ENCODE measurements at regions not wholly inside any gene's neighbourhood (a gene's known extent, or its start where the extent isn't known, plus 50 kb on each side); places are given as distances from the start of the nearest gene placed in this dataset.

DNA sequence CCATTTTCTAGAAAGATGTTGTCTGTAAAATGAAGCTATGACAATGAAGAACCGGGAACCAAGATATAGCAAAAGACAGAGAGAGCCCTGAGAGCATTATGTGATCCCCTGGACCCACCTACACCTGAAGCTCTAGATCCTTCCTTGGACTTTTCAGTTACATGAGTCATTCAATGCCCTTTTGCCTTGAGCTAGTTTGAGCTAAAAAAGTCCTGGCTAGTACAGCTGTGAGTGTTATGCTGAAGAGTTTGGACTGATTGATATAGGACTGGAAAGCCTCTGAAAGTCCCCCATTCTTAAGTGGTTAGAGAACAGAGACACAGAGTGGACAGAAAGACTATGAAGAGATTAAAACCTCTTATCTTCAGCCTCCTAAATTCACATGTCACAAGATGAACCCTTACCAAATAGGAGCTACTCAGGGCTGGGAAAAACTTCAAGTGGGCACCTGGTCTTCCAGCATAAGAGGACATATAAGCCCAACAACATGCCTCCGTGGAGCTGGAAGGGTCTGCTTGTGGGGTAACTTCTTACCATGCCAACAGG, 386.8 kb upstream of the NFE2L3 start:
- Histone ChIP-seq H3K27ac (ENCODE audit: low read length) (no peak overlapping the region), H3K36me3 (ENCODE audit: insufficient read depth, low read length) (no peaks in the 10 kb centered on the region), H3K27me3 (ENCODE audit: insufficient read depth, low read depth, low read length) (no peaks in the 10 kb centered on the region), H3K9ac (ENCODE audit: low read length) (no peak overlapping the region), H3K9me3 (ENCODE audit: low read length) (no peaks in the 10 kb centered on the region), H3K4me3 (ENCODE audit: low read length) (no peak overlapping the region), H3K9me2 (ENCODE audit: insufficient read depth, low read length) (no peaks in the 10 kb centered on the region), H3K79me2 (replicated peaks; ENCODE audit: insufficient read depth, low read length) (no peaks in the 10 kb centered on the region), H2AFZ (ENCODE audit: low read depth, low read length) (no peak overlapping the region), H3K4me2 (ENCODE audit: low read length) (no peak overlapping the region), H3F3A (ENCODE audit: insufficient read depth, low read length, poor library complexity, severe bottlenecking) (no peaks in the 10 kb centered on the region), H4K20me1 (ENCODE audit: insufficient read depth) (no peaks in the 10 kb centered on the region)
- no peak for TF ChIP-seq TAF1 (IDR thresholded peaks at IDR 0.05; ENCODE audit: low read depth)

DNA sequence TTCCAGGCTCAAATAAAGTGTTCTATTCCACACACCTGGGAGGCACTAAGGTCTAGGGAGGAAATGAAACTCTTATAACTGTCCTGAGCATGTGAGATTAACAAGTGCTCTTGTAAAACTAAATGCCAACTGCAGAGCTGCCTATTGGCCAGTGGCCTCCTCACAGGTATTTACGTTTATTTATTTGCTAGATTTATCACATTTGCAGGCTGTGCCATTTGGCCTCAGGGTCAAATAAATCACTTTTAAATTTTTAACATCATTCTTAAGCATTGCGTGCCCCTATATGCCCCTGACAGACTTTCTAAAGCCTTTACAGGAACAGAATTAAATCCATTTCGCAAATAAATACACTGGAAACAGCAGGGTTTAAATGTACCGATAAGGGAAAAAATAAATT, 381.8 kb upstream of the NFE2L3 start:
- H3K9me2 ChIP-seq (ENCODE audit: insufficient read depth, low read length), result no peaks in the 10 kb centered on the region
- H3K27me3 ChIP-seq (ENCODE audit: insufficient read depth, low read depth, low read length), result no peaks in the 10 kb centered on the region
- no peaks in the 10 kb centered on the region for H3K79me2 ChIP-seq (replicated peaks; ENCODE audit: insufficient read depth, low read length)
- H3F3A ChIP-seq (ENCODE audit: insufficient read depth, low read length, poor library complexity, severe bottlenecking), result no peaks in the 10 kb centered on the region
- no peaks in the 10 kb centered on the region for H3K9me3 ChIP-seq (ENCODE audit: low read length)
- H3K36me3 ChIP-seq (ENCODE audit: insufficient read depth, low read length), result no peaks in the 10 kb centered on the region
- no peak overlapping the region for H2AFZ ChIP-seq (ENCODE audit: low read depth, low read length)
- no peak overlapping the region for H3K4me2 ChIP-seq (ENCODE audit: low read length)
- H3K27ac ChIP-seq (ENCODE audit: low read length), result no peak overlapping the region
- TF ChIP-seq MXI1 (conservative IDR thresholded peaks at IDR 0.05; ENCODE audit: poor library complexity, severe bottlenecking), result no peak
- TF ChIP-seq, protein P1, sequence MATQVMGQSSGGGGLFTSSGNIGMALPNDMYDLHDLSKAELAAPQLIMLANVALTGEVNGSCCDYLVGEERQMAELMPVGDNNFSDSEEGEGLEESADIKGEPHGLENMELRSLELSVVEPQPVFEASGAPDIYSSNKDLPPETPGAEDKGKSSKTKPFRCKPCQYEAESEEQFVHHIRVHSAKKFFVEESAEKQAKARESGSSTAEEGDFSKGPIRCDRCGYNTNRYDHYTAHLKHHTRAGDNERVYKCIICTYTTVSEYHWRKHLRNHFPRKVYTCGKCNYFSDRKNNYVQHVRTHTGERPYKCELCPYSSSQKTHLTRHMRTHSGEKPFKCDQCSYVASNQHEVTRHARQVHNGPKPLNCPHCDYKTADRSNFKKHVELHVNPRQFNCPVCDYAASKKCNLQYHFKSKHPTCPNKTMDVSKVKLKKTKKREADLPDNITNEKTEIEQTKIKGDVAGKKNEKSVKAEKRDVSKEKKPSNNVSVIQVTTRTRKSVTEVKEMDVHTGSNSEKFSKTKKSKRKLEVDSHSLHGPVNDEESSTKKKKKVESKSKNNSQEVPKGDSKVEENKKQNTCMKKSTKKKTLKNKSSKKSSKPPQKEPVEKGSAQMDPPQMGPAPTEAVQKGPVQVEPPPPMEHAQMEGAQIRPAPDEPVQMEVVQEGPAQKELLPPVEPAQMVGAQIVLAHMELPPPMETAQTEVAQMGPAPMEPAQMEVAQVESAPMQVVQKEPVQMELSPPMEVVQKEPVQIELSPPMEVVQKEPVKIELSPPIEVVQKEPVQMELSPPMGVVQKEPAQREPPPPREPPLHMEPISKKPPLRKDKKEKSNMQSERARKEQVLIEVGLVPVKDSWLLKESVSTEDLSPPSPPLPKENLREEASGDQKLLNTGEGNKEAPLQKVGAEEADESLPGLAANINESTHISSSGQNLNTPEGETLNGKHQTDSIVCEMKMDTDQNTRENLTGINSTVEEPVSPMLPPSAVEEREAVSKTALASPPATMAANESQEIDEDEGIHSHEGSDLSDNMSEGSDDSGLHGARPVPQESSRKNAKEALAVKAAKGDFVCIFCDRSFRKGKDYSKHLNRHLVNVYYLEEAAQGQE (IDR thresholded peaks at IDR 0.05; ENCODE audit: borderline replicate concordance), result no peak
- TF ChIP-seq RAD21 (conservative IDR thresholded peaks at IDR 0.05), result no peak
- TF ChIP-seq, protein P2, sequence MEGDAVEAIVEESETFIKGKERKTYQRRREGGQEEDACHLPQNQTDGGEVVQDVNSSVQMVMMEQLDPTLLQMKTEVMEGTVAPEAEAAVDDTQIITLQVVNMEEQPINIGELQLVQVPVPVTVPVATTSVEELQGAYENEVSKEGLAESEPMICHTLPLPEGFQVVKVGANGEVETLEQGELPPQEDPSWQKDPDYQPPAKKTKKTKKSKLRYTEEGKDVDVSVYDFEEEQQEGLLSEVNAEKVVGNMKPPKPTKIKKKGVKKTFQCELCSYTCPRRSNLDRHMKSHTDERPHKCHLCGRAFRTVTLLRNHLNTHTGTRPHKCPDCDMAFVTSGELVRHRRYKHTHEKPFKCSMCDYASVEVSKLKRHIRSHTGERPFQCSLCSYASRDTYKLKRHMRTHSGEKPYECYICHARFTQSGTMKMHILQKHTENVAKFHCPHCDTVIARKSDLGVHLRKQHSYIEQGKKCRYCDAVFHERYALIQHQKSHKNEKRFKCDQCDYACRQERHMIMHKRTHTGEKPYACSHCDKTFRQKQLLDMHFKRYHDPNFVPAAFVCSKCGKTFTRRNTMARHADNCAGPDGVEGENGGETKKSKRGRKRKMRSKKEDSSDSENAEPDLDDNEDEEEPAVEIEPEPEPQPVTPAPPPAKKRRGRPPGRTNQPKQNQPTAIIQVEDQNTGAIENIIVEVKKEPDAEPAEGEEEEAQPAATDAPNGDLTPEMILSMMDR (IDR thresholded peaks at IDR 0.05; ENCODE audit: poor library complexity, severe bottlenecking), result no peak
- no peak for TF ChIP-seq SMC3 (conservative IDR thresholded peaks at IDR 0.05; ENCODE audit: poor library complexity)
- no peak for TF ChIP-seq EP300 (conservative IDR thresholded peaks at IDR 0.05; ENCODE audit: poor library complexity, severe bottlenecking)
- TF ChIP-seq TAF1 (IDR thresholded peaks at IDR 0.05; ENCODE audit: low read depth), result no peak
- TF ChIP-seq POLR2AphosphoS5 (IDR thresholded peaks at IDR 0.05), result no peak
- TF ChIP-seq EZH2 (IDR thresholded peaks at IDR 0.05; ENCODE audit: borderline replicate concordance, insufficient read depth, low read length, poor library complexity, severe bottlenecking), result no peak
- no peak overlapping the region for H3K4me3 ChIP-seq (ENCODE audit: low read length)
- H4K20me1 ChIP-seq (ENCODE audit: insufficient read depth), result no peaks in the 10 kb centered on the region
- no peak overlapping the region for H3K9ac ChIP-seq (ENCODE audit: low read length)

DNA sequence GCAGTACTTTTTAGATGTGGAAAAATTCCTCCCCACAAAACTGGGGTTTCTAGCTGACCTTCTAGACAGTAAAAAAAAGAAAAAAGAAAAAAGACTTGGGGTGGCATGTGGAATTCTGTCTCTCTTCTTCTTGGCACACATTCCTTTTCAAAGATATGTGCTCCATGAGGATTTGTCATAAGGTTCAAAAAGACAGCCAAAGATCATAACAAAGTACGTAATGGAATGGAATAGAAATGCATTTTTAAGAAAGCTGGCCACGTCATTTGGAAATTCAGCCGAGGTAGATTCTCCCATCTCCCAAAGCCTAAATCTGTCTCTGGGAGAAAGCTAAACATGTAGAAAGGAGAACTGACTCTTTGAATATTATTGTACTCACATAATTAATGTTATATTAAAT, 381.3 kb upstream of the NFE2L3 start:
- TF ChIP-seq EP300 (conservative IDR thresholded peaks at IDR 0.05; ENCODE audit: poor library complexity, severe bottlenecking) (no peak), POLR2AphosphoS5 (IDR thresholded peaks at IDR 0.05) (no peak), RAD21 (conservative IDR thresholded peaks at IDR 0.05) (no peak), MXI1 (conservative IDR thresholded peaks at IDR 0.05; ENCODE audit: poor library complexity, severe bottlenecking) (no peak), EZH2 (IDR thresholded peaks at IDR 0.05; ENCODE audit: borderline replicate concordance, insufficient read depth, low read length, poor library complexity, severe bottlenecking) (no peak), SMC3 (conservative IDR thresholded peaks at IDR 0.05; ENCODE audit: poor library complexity) (no peak), TAF1 (IDR thresholded peaks at IDR 0.05; ENCODE audit: low read depth) (no peak)
- TF ChIP-seq, protein P2 (IDR thresholded peaks at IDR 0.05; ENCODE audit: poor library complexity, severe bottlenecking), result no peak
- TF ChIP-seq, protein P1 (IDR thresholded peaks at IDR 0.05; ENCODE audit: borderline replicate concordance), result no peak
- H2AFZ ChIP-seq (ENCODE audit: low read depth, low read length), result no peak overlapping the region
- H3K4me2 ChIP-seq (ENCODE audit: low read length), result no peak overlapping the region
- H3K9ac ChIP-seq (ENCODE audit: low read length), result no peak overlapping the region
- H3F3A ChIP-seq (ENCODE audit: insufficient read depth, low read length, poor library complexity, severe bottlenecking), result no peaks in the 10 kb centered on the region
- no peaks in the 10 kb centered on the region for H3K36me3 ChIP-seq (ENCODE audit: insufficient read depth, low read length)
- H3K9me2 ChIP-seq (ENCODE audit: insufficient read depth, low read length), result no peaks in the 10 kb centered on the region
- H3K27me3 ChIP-seq (ENCODE audit: insufficient read depth, low read depth, low read length), result no peaks in the 10 kb centered on the region
- H3K9me3 ChIP-seq (ENCODE audit: low read length), result no peaks in the 10 kb centered on the region
- no peak overlapping the region for H3K4me3 ChIP-seq (ENCODE audit: low read length)
- H3K79me2 ChIP-seq (replicated peaks; ENCODE audit: insufficient read depth, low read length), result no peaks in the 10 kb centered on the region
- no peaks in the 10 kb centered on the region for H4K20me1 ChIP-seq (ENCODE audit: insufficient read depth)
- no peak overlapping the region for H3K27ac ChIP-seq (ENCODE audit: low read length)

Measured in neural cell (in vitro differentiated cells).